H9 (cell line): ENCODE measurements at regions not wholly inside any gene's neighbourhood (a gene's known extent, or its start where the extent isn't known, plus 50 kb on each side); places are given as distances from the start of the nearest gene placed in this dataset.

Experiments
- DNase-seq: peaks from one replicate; pipeline ENCODE4 v3.0.0-alpha.2; 2017
- H2AFZ ChIP-seq: one replicate; pipeline ENCODE4 v1.6.1; 2013; ENCODE audit warnings: mild to moderate bottlenecking, low read length, control low read depth, moderate library complexity
- H2AK5ac ChIP-seq: 2 replicates; pipeline ENCODE4 v1.6.1; 2013; ENCODE audit warnings: low read length, control low read depth, mixed read lengths; ENCODE audit not compliant: insufficient read length
- H2BK120ac ChIP-seq: one replicate; pipeline ENCODE4 v1.6.1; 2013; ENCODE audit warnings: low read depth, mild to moderate bottlenecking, low read length, control low read depth, inconsistent platforms; ENCODE audit not compliant: poor library complexity, severe bottlenecking
- H2BK12ac ChIP-seq: 2 replicates; pipeline ENCODE4 v1.6.1; 2013; ENCODE audit warnings: low read length, control low read depth, mixed read lengths, low read depth; ENCODE audit not compliant: insufficient read length
- H2BK15ac ChIP-seq: 2 replicates; pipeline ENCODE4 v1.6.1; 2013; ENCODE audit warnings: low read depth, low read length, control low read depth
- H2BK20ac ChIP-seq: one replicate; pipeline ENCODE4 v1.6.1; 2013; ENCODE audit warnings: low read depth, mild to moderate bottlenecking, low read length, control low read depth, inconsistent platforms; ENCODE audit not compliant: poor library complexity, severe bottlenecking
- H2BK5ac ChIP-seq: 2 replicates; pipeline ENCODE4 v1.6.1; 2013; ENCODE audit warnings: low read length, control low read depth, mixed read lengths; ENCODE audit not compliant: insufficient read length
- H3K14ac ChIP-seq: 2 replicates; pipeline ENCODE4 v1.6.1; 2013; ENCODE audit warnings: low read length, control low read depth; ENCODE audit not compliant: insufficient read depth
- H3K18ac ChIP-seq: 2 replicates; pipeline ENCODE4 v1.6.1; 2013; ENCODE audit warnings: low read depth, mild to moderate bottlenecking, mixed read lengths, low read length, control low read depth; ENCODE audit not compliant: insufficient read length
- H3K23ac ChIP-seq: 2 replicates; pipeline ENCODE4 v1.6.1; 2013; ENCODE audit warnings: low read length, control low read depth, mixed read lengths, low read depth; ENCODE audit not compliant: insufficient read length
- H3K23me2 ChIP-seq: 2 replicates; pipeline ENCODE4 v1.6.1; 2013; ENCODE audit warnings: low read depth, mild to moderate bottlenecking, mixed read lengths, low read length, control low read depth; ENCODE audit not compliant: insufficient read length, poor library complexity, severe bottlenecking
- H3K27ac ChIP-seq: 2 replicates; pipeline ENCODE4 v1.5.1; 2013; ENCODE audit warnings: low read length, control low read depth, mixed read lengths, low read depth; ENCODE audit not compliant: insufficient read length
- H3K27me3 ChIP-seq: 2 replicates; pipeline ENCODE4 v1.6.1; 2013; ENCODE audit warnings: low read length, control low read depth, inconsistent platforms; ENCODE audit not compliant: insufficient read depth
- H3K4ac ChIP-seq: 2 replicates; pipeline ENCODE4 v1.6.1; 2013; ENCODE audit warnings: low read depth, mild to moderate bottlenecking, control low read depth, inconsistent platforms, low read length, moderate library complexity
- H3K4me1 ChIP-seq: 2 replicates; pipeline ENCODE4 v1.6.1; 2013; ENCODE audit warnings: low read length, control low read depth, inconsistent platforms; ENCODE audit not compliant: insufficient read depth
- H3K4me2 ChIP-seq: 2 replicates; pipeline ENCODE4 v1.6.1; 2013; ENCODE audit warnings: low read length, control low read depth, mixed read lengths; ENCODE audit not compliant: insufficient read length, insufficient read depth
- H3K56ac ChIP-seq: 2 replicates; pipeline ENCODE4 v1.6.1; 2013; ENCODE audit warnings: low read depth, mild to moderate bottlenecking, mixed read lengths, low read length, control low read depth; ENCODE audit not compliant: insufficient read length
- H3K79me1 ChIP-seq: 2 replicates; pipeline ENCODE4 v1.6.1; 2013; ENCODE audit warnings: low read depth, mild to moderate bottlenecking, moderate library complexity, low read length, control low read depth, inconsistent platforms; ENCODE audit not compliant: insufficient read depth, poor library complexity, severe bottlenecking
- H3K79me2 ChIP-seq: 2 replicates; pipeline ENCODE4 v1.6.1; 2013; ENCODE audit warnings: low read length, control low read depth, inconsistent platforms; ENCODE audit not compliant: insufficient read depth
- H3K9ac ChIP-seq: 2 replicates; pipeline ENCODE4 v1.6.1; 2013; ENCODE audit warnings: low read length, control low read depth, mixed read lengths; ENCODE audit not compliant: insufficient read length; ENCODE audit errors: extremely low read depth
- H3K9me3 ChIP-seq: one replicate; pipeline ENCODE4 v1.6.1; 2013; ENCODE audit warnings: low read depth, low read length, inconsistent platforms; ENCODE audit not compliant: control insufficient read depth
- H3T11ph ChIP-seq: one replicate; pipeline ENCODE4 v1.6.1; 2013; ENCODE audit warnings: mild to moderate bottlenecking, low read length, control low read depth, inconsistent platforms
- H4K20me1 ChIP-seq: one replicate; pipeline ENCODE4 v1.6.1; 2013; ENCODE audit not compliant: control insufficient read depth, insufficient read length, insufficient read depth
- H4K5ac ChIP-seq: 2 replicates; pipeline ENCODE4 v1.6.1; 2013; ENCODE audit warnings: low read depth, mild to moderate bottlenecking, mixed read lengths, low read length, control low read depth; ENCODE audit not compliant: insufficient read length
- H4K8ac ChIP-seq: replicated peaks from 2 replicates; pipeline ENCODE4 v1.6.1; 2013; ENCODE audit warnings: low read length, control low read depth, mixed read lengths, low read depth; ENCODE audit not compliant: insufficient read length
- H4K91ac ChIP-seq: 2 replicates; pipeline ENCODE4 v1.6.1; 2013; ENCODE audit warnings: low read depth, mild to moderate bottlenecking, moderate library complexity, mixed read lengths, low read length, control low read depth; ENCODE audit not compliant: insufficient read length
- H3K27ac Mint-ChIP-seq, 3 experiments: 2 replicates in 2 of 3; 3 replicates in 1 of 3; pipeline ENCODE4 v1.8.0; 2020 to 2021; ENCODE audit warnings: mixed read lengths in 3 of 3, mild to moderate bottlenecking in 1 of 3, moderate library complexity in 1 of 3
- H3K27me3 Mint-ChIP-seq: 2 replicates; pipeline ENCODE4 v1.8.0; 2021; ENCODE audit warnings: low read depth, mild to moderate bottlenecking, moderate library complexity, mixed read lengths
- H3K36me3 Mint-ChIP-seq, 3 experiments: 2 replicates in 2 of 3; 3 replicates in 1 of 3; pipeline ENCODE4 v1.8.0; 2020 to 2021; ENCODE audit warnings: low read depth in 3 of 3, mixed read lengths in 3 of 3; ENCODE audit not compliant: insufficient read depth in 1 of 3
- H3K4me1 Mint-ChIP-seq, 2 experiments: 2 replicates each; pipeline ENCODE4 v1.8.0; 2020; ENCODE audit warnings: mixed read lengths in 2 of 2
- H3K4me3 Mint-ChIP-seq, 2 experiments: 2 replicates in 1 of 2; 3 replicates in 1 of 2; pipeline ENCODE4 v1.8.0; 2020 to 2021; ENCODE audit warnings: mild to moderate bottlenecking in 2 of 2, mixed read lengths in 2 of 2, moderate library complexity in 1 of 2
- H3K9me3 Mint-ChIP-seq, 2 experiments: 2 replicates in 1 of 2; 3 replicates in 1 of 2; pipeline ENCODE4 v1.8.0; 2020; ENCODE audit warnings: mild to moderate bottlenecking in 2 of 2, mixed read lengths in 2 of 2, moderate library complexity in 1 of 2
- WGBS: extraction: QIAGEN DNeasy Blood & Tissue Kit; methylation state at CpG from one replicate; pipeline ENCODE4 v1.1.7; 2013; ENCODE audit warnings: missing lambda C conversion rate, low lambda C conversion rate, mixed read lengths; ENCODE audit not compliant: insufficient read length; ENCODE audit errors: extremely low coverage; 5-methylcytosine and 5-hydroxymethylcytosine counted together
- TF ChIP-seq, protein P1 (sequence below): fragments of 200-600 bp; sonication (generic); conservative IDR thresholded peaks from 3 replicates; pipeline ENCODE4 v1.8.0; 2021; ENCODE audit warnings: antibody characterized with exemption, mild to moderate bottlenecking

DNA sequence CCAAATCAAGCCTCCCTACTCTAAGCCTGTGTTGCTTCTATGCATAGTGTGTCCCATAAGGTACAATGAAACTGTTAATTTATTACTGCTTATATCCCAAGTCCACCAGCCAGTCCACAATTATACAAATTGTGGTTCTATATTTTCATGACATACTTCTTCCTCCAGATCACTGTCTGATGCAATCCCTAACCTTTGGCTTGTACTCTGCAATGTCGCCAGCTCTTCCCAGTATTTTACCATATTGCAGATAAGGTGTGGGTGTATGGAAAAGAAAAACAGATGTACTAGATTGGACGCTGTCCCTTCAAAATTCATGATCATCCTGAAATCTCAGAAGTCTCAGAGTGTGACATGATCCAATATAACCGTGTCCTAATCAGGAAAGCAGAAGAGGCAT, 286.2 kb downstream of the GASK1B start:
- H3T11ph ChIP-seq: no peak overlapping the region
- no peak overlapping the region for H4K5ac ChIP-seq
- no peak for DNase-seq
- no peak overlapping the region for H3K9ac ChIP-seq
- no peaks in the 10 kb centered on the region for H3K23me2 ChIP-seq
- Mint-ChIP-seq H3K27me3 (no peaks in the 10 kb centered on the region), H3K27ac (no peak overlapping the region), H3K36me3 (no peaks in the 10 kb centered on the region), H3K4me3 (no peak overlapping the region), H3K4me1 (peaks cover 7 to 11% of the 10 kb centered on the region in 2 experiments; a peak in 3 of 4 replicates), H3K9me3 (no peaks in the 10 kb centered on the region)
- H3K27me3 ChIP-seq: no peaks in the 10 kb centered on the region
- H3K4me2 ChIP-seq: no peak overlapping the region
- no peak overlapping the region for H3K27ac ChIP-seq
- WGBS: no CpG with 5 or more reads among the region's 3 CpGs
- H4K8ac ChIP-seq: no peak overlapping the region
- no peak overlapping the region for H2BK15ac ChIP-seq
- H3K79me1 ChIP-seq: no peaks in the 10 kb centered on the region
- H2BK120ac ChIP-seq: no peak overlapping the region
- H3K4me1 ChIP-seq: no peaks in the 10 kb centered on the region
- H2AK5ac ChIP-seq: no peak overlapping the region
- TF ChIP-seq, protein P1, sequence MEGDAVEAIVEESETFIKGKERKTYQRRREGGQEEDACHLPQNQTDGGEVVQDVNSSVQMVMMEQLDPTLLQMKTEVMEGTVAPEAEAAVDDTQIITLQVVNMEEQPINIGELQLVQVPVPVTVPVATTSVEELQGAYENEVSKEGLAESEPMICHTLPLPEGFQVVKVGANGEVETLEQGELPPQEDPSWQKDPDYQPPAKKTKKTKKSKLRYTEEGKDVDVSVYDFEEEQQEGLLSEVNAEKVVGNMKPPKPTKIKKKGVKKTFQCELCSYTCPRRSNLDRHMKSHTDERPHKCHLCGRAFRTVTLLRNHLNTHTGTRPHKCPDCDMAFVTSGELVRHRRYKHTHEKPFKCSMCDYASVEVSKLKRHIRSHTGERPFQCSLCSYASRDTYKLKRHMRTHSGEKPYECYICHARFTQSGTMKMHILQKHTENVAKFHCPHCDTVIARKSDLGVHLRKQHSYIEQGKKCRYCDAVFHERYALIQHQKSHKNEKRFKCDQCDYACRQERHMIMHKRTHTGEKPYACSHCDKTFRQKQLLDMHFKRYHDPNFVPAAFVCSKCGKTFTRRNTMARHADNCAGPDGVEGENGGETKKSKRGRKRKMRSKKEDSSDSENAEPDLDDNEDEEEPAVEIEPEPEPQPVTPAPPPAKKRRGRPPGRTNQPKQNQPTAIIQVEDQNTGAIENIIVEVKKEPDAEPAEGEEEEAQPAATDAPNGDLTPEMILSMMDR: no peak
- H2BK12ac ChIP-seq: no peak overlapping the region
- H3K23ac ChIP-seq: no peak overlapping the region
- no peak overlapping the region for H4K91ac ChIP-seq
- no peaks in the 10 kb centered on the region for H3K9me3 ChIP-seq
- no peak overlapping the region for H2AFZ ChIP-seq
- no peak overlapping the region for H2BK20ac ChIP-seq
- no peak overlapping the region for H3K14ac ChIP-seq
- H3K79me2 ChIP-seq: no peaks in the 10 kb centered on the region
- no peak overlapping the region for H3K56ac ChIP-seq
- no peak overlapping the region for H2BK5ac ChIP-seq
- no peak overlapping the region for H3K4ac ChIP-seq
- H3K18ac ChIP-seq: no peak overlapping the region
- H4K20me1 ChIP-seq: no peaks in the 10 kb centered on the region
